ENCODE measurements at regions not wholly inside any gene's neighbourhood (a gene's known extent, or its start where the extent isn't known, plus 50 kb on each side); places are given as distances from the start of the nearest gene placed in this dataset.

DNA sequence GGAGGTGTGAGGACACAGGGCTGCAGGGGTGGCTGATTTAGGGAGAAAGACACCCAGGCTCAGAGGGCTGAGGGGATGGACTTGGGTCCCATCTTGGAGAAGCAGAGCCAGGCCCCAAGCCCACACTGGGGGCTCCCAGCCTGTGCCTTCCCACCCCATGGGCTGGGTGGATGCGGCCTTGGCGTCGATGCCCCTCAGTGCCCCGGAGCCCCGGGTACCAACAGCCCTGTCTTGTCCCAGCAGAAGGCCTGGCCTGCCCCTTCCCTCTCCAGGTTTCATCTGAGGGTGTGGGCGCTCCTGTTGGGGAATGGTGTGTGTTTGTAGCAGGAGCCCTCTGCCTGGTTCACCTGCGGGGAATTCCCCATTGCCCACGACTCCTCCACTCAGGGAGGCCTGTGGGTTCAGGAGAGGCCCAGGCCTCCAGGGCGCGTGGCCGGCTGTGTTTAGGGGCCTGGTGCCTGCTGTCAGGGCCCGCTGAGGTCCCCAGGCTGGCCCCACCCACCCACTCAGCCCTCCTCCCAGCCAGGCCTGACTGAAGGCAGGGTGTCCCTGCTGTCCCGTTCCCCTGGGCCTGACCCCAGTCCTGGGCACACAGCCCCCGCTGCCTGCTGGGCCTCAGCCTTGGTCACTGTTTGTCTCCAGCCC, 51.1 kb upstream of the BEGAIN start:
- no peak overlapping the region for H3K4me3 ChIP-seq (ENCODE audit: low read depth, low read length)
- TF ChIP-seq, protein P1, sequence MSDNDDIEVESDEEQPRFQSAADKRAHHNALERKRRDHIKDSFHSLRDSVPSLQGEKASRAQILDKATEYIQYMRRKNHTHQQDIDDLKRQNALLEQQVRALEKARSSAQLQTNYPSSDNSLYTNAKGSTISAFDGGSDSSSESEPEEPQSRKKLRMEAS (IDR thresholded peaks at IDR 0.05; ENCODE audit: low read depth, low read length), result no peak
- TF ChIP-seq MYC (IDR thresholded peaks at IDR 0.05; ENCODE audit: low read depth, low read length), result no peak
- no peak for TF ChIP-seq POLR2A (IDR thresholded peaks at IDR 0.05; ENCODE audit: extremely low read depth, insufficient read length)
- no peak for DNase-seq (ENCODE audit: low read depth)

DNA sequence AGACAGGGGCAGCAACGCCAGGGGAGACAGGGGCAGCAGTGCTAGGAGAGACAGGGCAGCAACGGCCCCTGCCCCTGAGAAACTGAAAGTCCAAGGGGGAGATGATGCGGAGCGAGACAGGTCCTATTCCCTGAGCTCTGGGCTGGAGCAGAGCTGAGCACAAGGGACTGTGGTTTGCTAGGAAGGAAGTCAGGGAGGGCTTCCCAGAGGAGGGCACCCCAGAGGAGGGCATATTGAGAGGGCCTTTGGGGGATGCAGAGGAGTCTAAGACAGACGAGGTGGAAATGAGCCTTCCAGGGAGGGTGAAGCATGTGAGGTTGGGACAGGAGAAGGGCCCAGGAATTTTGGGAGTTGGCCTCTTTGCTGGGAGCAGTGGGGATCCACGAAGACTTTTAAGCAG, 52.1 kb upstream of the BEGAIN start:
- no peak overlapping the region for H3K4me3 ChIP-seq (ENCODE audit: low read depth, low read length)
- TF ChIP-seq POLR2A (IDR thresholded peaks at IDR 0.05; ENCODE audit: extremely low read depth, insufficient read length), result no peak
- TF ChIP-seq, protein P2, sequence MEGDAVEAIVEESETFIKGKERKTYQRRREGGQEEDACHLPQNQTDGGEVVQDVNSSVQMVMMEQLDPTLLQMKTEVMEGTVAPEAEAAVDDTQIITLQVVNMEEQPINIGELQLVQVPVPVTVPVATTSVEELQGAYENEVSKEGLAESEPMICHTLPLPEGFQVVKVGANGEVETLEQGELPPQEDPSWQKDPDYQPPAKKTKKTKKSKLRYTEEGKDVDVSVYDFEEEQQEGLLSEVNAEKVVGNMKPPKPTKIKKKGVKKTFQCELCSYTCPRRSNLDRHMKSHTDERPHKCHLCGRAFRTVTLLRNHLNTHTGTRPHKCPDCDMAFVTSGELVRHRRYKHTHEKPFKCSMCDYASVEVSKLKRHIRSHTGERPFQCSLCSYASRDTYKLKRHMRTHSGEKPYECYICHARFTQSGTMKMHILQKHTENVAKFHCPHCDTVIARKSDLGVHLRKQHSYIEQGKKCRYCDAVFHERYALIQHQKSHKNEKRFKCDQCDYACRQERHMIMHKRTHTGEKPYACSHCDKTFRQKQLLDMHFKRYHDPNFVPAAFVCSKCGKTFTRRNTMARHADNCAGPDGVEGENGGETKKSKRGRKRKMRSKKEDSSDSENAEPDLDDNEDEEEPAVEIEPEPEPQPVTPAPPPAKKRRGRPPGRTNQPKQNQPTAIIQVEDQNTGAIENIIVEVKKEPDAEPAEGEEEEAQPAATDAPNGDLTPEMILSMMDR (IDR thresholded peaks at IDR 0.05; ENCODE audit: low read depth, low read length), result no peak
- TF ChIP-seq MYC (IDR thresholded peaks at IDR 0.05; ENCODE audit: low read depth, low read length), result no peak
- TF ChIP-seq, protein P1 (IDR thresholded peaks at IDR 0.05; ENCODE audit: low read depth, low read length), result no peak

DNA sequence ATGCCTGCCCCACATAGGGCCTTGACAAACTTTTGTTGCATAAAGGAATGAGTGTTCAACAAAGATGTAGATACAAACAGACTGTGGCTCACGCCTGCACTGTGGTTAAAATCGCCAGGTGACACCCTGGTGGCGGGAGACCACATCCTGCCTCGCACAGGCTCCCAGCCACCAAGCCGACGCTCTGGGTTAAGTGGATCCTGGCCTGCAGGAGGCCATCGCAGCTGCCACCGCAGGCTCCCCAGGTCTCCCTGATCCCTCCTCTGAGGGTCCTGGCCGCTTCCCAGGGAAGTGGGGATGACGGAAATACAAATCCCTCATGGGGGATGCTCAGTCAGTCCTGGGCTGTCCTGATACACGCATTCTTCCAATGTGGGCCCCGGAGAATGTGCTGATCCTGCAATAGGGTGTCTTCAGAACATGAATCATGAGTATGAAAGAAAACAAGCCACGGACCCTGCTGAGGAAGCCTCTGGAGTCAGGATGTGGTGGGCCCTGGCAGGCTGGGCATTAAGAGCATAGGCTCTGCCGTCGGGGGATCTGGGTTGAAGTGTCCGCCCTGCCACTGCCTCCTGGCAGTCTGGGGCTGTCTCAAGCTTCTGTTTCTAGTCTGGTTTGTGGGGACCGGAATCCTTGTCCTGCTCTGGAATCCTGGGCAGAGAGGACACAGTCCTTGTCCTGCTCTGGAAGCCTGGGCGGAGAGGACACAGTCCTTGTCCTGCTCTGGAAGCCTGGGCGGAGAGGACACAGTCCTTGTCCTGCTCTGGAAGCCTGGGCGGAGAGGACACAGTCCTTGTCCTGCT, 53.5 kb upstream of the BEGAIN start:
- H3K4me3 ChIP-seq (ENCODE audit: low read depth, low read length), result no peak overlapping the region
- TF ChIP-seq, protein P1 (IDR thresholded peaks at IDR 0.05; ENCODE audit: low read depth, low read length), result peak; percentile 63
- TF ChIP-seq POLR2A (IDR thresholded peaks at IDR 0.05; ENCODE audit: extremely low read depth, insufficient read length), result no peak
- peak; percentile 61 for TF ChIP-seq MYC (IDR thresholded peaks at IDR 0.05; ENCODE audit: low read depth, low read length)
- TF ChIP-seq, protein P2 (IDR thresholded peaks at IDR 0.05; ENCODE audit: low read depth, low read length), result no peak
- DNase-seq (ENCODE audit: low read depth), result peak; percentile 92

More for the DNA sequence above, 52.1 kb upstream of the BEGAIN start:
- DNase-seq (ENCODE audit: low read depth), result no peak

DNA sequence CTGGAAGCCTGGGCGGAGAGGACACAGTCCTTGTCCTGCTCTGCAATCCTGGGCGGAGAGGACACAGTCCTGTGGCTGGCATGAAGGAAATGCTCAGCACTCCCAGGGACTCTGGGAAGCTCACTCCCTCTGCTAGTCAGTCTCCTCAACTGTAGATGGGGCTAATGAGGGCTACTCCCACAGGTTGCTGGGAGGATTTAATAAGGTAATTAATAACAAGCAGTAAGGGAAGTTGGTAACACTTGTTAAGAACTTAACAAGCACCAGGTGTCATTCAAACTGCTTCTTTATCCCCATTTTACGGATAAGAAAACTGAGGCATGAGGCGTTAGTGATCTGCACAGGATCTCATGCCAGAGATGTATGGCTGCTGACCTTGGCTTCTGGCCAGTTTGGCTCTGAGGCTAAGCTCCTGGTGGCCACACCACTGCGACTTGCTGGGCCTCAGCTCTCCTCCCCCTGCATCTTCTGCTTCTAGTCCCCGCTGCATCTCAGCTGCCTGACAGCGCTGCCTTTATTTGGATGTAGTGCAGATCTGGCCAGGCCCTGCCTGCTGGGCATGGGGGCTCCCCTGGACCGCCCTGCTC, 54.1 kb upstream of the BEGAIN start:
- TF ChIP-seq MYC (IDR thresholded peaks at IDR 0.05; ENCODE audit: low read depth, low read length) (no peak), POLR2A (IDR thresholded peaks at IDR 0.05; ENCODE audit: extremely low read depth, insufficient read length) (no peak)
- TF ChIP-seq, protein P2 (IDR thresholded peaks at IDR 0.05; ENCODE audit: low read depth, low read length), result no peak
- TF ChIP-seq, protein P1 (IDR thresholded peaks at IDR 0.05; ENCODE audit: low read depth, low read length), result no peak
- H3K4me3 ChIP-seq (ENCODE audit: low read depth, low read length), result no peak overlapping the region
- DNase-seq (ENCODE audit: low read depth), result no peak

DNA sequence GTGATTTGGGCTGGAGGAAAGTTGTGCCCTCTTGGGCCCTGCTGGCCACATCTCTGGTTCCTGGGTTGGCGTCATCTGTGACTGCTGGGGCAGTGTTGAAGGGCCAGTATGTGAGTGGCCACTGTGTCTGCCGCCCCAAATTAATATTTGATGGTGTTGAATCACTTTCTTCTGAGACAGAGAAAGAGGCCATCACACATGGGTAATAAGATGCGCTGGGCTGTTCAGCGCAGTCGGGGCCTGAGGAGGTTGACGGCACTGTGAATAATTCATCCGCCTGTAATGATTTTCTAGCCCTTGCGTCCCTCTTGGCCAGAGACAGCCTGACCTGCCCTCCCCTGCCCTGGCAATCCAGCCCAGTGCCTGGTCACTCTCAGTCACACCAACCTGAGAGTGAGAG, 56.2 kb upstream of the BEGAIN start:
- no peak for TF ChIP-seq POLR2A (IDR thresholded peaks at IDR 0.05; ENCODE audit: extremely low read depth, insufficient read length)
- TF ChIP-seq, protein P2 (IDR thresholded peaks at IDR 0.05; ENCODE audit: low read depth, low read length), result no peak
- TF ChIP-seq MYC (IDR thresholded peaks at IDR 0.05; ENCODE audit: low read depth, low read length), result no peak
- TF ChIP-seq, protein P1 (IDR thresholded peaks at IDR 0.05; ENCODE audit: low read depth, low read length), result no peak
- DNase-seq (ENCODE audit: low read depth), result no peak

More for the DNA sequence above, 56.2 kb upstream of the BEGAIN start:
- H3K4me3 ChIP-seq (ENCODE audit: low read depth, low read length), result no peak overlapping the region

All from NB4 (cell line).